ENCODE measurements at regions not wholly inside any gene's neighbourhood (a gene's known extent, or its start where the extent isn't known, plus 50 kb on each side); places are given as distances from the start of the nearest gene placed in this dataset.

DNA sequence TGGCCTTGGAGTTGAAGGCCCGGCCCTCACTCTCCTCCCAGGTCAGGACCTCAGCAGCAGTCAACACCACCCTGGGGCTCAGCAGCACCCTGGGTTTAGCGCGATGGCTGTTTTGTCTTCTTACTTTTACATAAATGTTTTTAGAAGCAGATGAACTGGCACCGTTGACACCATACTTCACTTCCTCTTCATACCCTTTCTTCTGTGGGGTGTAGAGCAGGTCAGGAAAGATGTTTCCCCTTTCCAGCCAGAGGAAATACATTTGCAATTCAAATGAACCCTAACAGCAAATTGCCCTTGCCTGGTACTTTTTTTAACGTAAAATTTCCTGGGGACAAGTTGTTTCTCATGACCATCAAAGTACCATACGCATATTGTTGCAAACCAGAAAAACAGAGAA, 54.7 kb upstream of the SNX9 start:
- Histone ChIP-seq H3K36me3 (ENCODE audit: control insufficient read depth in 2 of 4, insufficient read depth in 4 of 4, low read length in 3 of 4) (no peaks in the 10 kb centered on the region), H3K9ac (replicated peaks in 1 of 4; ENCODE audit: extremely low read depth in 1 of 4, low read depth in 3 of 4, low read length in 3 of 4) (no peak overlapping the region), H3K23ac (ENCODE audit: insufficient read length) (no peak overlapping the region), H2BK120ac (replicated peaks; ENCODE audit: low read depth, low read length) (no peak overlapping the region), H3K79me1 (ENCODE audit: low read depth, low read length) (no peaks in the 10 kb centered on the region), H2BK5ac (ENCODE audit: low read depth, low read length) (peak overlapping the region; percentile 71; the same call in 1 of the 2 replicates), H4K5ac (ENCODE audit: insufficient read length, low read depth, low read length) (no peak overlapping the region), H2AK5ac (ENCODE audit: low read depth, low read length) (no peak overlapping the region), H3K4me2 (ENCODE audit: insufficient read depth in 1 of 2, low read depth in 2 of 2, low read length in 2 of 2) (no peak overlapping the region), H4K91ac (replicated peaks; ENCODE audit: insufficient read length, low read length) (no peak overlapping the region), H3K4ac (replicated peaks; ENCODE audit: insufficient read length, low read depth, low read length) (no peak overlapping the region), H3K56ac (replicated peaks; ENCODE audit: insufficient read length, low read depth, low read length) (no peak overlapping the region), H4K20me1 (replicated peaks in 1 of 2; ENCODE audit: control insufficient read depth in 1 of 2, insufficient read depth in 2 of 2, low read length in 2 of 2) (no peaks in the 10 kb centered on the region), H3K27me3 (replicated peaks in 1 of 4; ENCODE audit: control insufficient read depth in 3 of 4, extremely low read depth in 1 of 4, insufficient read depth in 3 of 4, low read length in 3 of 4) (no peaks in the 10 kb centered on the region), H2BK12ac (ENCODE audit: low read depth, low read length) (no peak overlapping the region), H3K4me3 (ENCODE audit: extremely low read depth in 1 of 4, insufficient read depth in 2 of 4, low read depth in 3 of 4, low read length in 4 of 4) (no peak overlapping the region), H3K4me1 (replicated peaks in 1 of 4; ENCODE audit: control insufficient read depth in 3 of 4, insufficient read depth in 4 of 4, low read length in 3 of 4) (peaks cover 4 to 11% (median 6%) of the 10 kb centered on the region in 4 experiments; a peak in 5 of 7 replicates), H3K18ac (ENCODE audit: extremely low read depth, low read length) (no peak overlapping the region; the same call in 1 of the 2 replicates), H2BK15ac (ENCODE audit: low read length) (no peak overlapping the region), H3K14ac (ENCODE audit: insufficient read length) (no peak overlapping the region), H3K9me3 (ENCODE audit: insufficient read depth in 2 of 2, low read depth in 1 of 2, low read length in 1 of 2) (no peaks in the 10 kb centered on the region), H2AFZ (ENCODE audit: low read length) (0 out of 2 replicates have a peak overlapping the region, but pooled peaks have one; percentile 34), H2BK20ac (ENCODE audit: low read length) (0 out of 2 replicates have a peak overlapping the region, but pooled peaks have one; percentile 23), H3K23me2 (ENCODE audit: low read depth, low read length) (no peaks in the 10 kb centered on the region; the same call in 1 of the 2 replicates), H4K8ac (ENCODE audit: extremely low read depth, insufficient read depth, low read length) (no peak overlapping the region), H3K27ac (ENCODE audit: low read depth, low read length) (no peak overlapping the region), H3K79me2 (ENCODE audit: control insufficient read depth in 1 of 2, insufficient read depth in 2 of 2, low read length in 2 of 2) (no peaks in the 10 kb centered on the region)
- FAIRE-seq (no peak), DNase-seq (ENCODE audit: low read depth in 1 of 2, low spot score in 2 of 2) (no peak)
- TF ChIP-seq SIRT6 (IDR thresholded peaks at IDR 0.05; ENCODE audit: low read length) (no peak), JUND (IDR thresholded peaks at IDR 0.05; ENCODE audit: low read length) (no peak), TAF7 (optimal IDR thresholded peaks at IDR 0.05; ENCODE audit: borderline replicate concordance, low read depth, low read length) (no peak), KDM5A (IDR thresholded peaks at IDR 0.05; ENCODE audit: low read length) (no peak), EGR1 (IDR thresholded peaks at IDR 0.05; ENCODE audit: borderline replicate concordance, low read depth, low read length) (no peak), SAP30 (IDR thresholded peaks at IDR 0.05; ENCODE audit: insufficient read depth, insufficient replicate concordance, low read length) (no peak), E2F6 (IDR thresholded peaks at IDR 0.05) (no peak), MAFK (IDR thresholded peaks at IDR 0.05; ENCODE audit: low read depth, low read length) (no peak), ATF2 (IDR thresholded peaks at IDR 0.05; ENCODE audit: low read length) (no peak)
- CTCF ChIA-PET (ENCODE audit: partially characterized antibody): interaction anchor here (1.2 kb wide), 1 partner anchor 11 kb away, joined by 5 read pairs; no protein-coding TSS in a partner anchor
- 93% methylated on average over 6 of the region's 6 CpGs; no CpG with 5 or more reads in 1 of the 2 experiments for WGBS, 2 experiments (ENCODE audit: extremely low coverage in 1 of 2, insufficient coverage in 1 of 2, insufficient read length in 1 of 2, insufficient replicate concordance in 2 of 2, low coverage in 1 of 2, low lambda C conversion rate in 2 of 2, missing lambda C conversion rate in 1 of 2)
- POLR2A ChIA-PET (ENCODE audit: partially characterized antibody): no interaction called here
